GM23338 (cell line): ENCODE measurements at regions not wholly inside any gene's neighbourhood (a gene's known extent, or its start where the extent isn't known, plus 50 kb on each side); places are given as distances from the start of the nearest gene placed in this dataset.

Experiments
- ATAC-seq: fragments of 200-7000 bp; cut with Tn5 transposase; 3 replicates; pipeline ENCODE4 v1.9.1; 2020
- DNase-seq: peaks from one replicate; pipeline ENCODE4 v3.0.0-alpha.2; 2015; ENCODE audit warnings: low spot score
- H2AFZ ChIP-seq: fragments of 200-600 bp; sonication (generic); 2 replicates; pipeline ENCODE4 v1.8.0; 2016; ENCODE audit warnings: antibody characterized with exemption, mild to moderate bottlenecking, moderate library complexity
- H3F3A ChIP-seq: fragments of 200-600 bp; sonication (generic); replicated peaks from 2 replicates; pipeline ENCODE4 v1.8.0; 2017; ENCODE audit warnings: antibody characterized with exemption, mixed run types, low read depth
- H3K27ac ChIP-seq: fragments of 200-600 bp; sonication (generic); 2 replicates; pipeline ENCODE4 v1.6.1; 2016; ENCODE audit warnings: low read depth
- H3K27me3 ChIP-seq: fragments of 200-600 bp; sonication (generic); 2 replicates; pipeline ENCODE4 v1.8.0; 2016; ENCODE audit warnings: mild to moderate bottlenecking, mixed run types, moderate library complexity; ENCODE audit not compliant: insufficient read depth
- H3K36me3 ChIP-seq: fragments of 200-600 bp; sonication (generic); 2 replicates; pipeline ENCODE4 v1.8.0; 2016; ENCODE audit warnings: mild to moderate bottlenecking; ENCODE audit not compliant: insufficient read depth
- H3K4me1 ChIP-seq: fragments of 200-600 bp; sonication (generic); 2 replicates; pipeline ENCODE4 v1.8.0; 2016; ENCODE audit warnings: mild to moderate bottlenecking, moderate library complexity; ENCODE audit not compliant: insufficient read depth
- H3K4me2 ChIP-seq: fragments of 200-600 bp; sonication (generic); 2 replicates; pipeline ENCODE4 v1.7.1; 2017; ENCODE audit warnings: mixed run types
- H3K4me3 ChIP-seq: fragments of 200-600 bp; sonication (generic); 2 replicates; pipeline ENCODE4 v1.6.1; 2016; ENCODE audit warnings: mixed run types
- H3K79me2 ChIP-seq: fragments of 200-600 bp; sonication (generic); replicated peaks from 2 replicates; pipeline ENCODE4 v1.8.0; 2017; ENCODE audit warnings: mild to moderate bottlenecking; ENCODE audit not compliant: insufficient read depth
- H3K9me2 ChIP-seq: fragments of 200-600 bp; sonication (generic); 2 replicates; pipeline ENCODE4 v1.8.0; 2017; ENCODE audit not compliant: insufficient read depth
- H4K20me1 ChIP-seq: fragments of 200-600 bp; sonication (generic); replicated peaks from 2 replicates; pipeline ENCODE4 v1.8.0; 2017; ENCODE audit warnings: mild to moderate bottlenecking; ENCODE audit not compliant: insufficient read depth
- H3K27ac Mint-ChIP-seq: 2 replicates; pipeline ENCODE4 v1.8.0; 2020; ENCODE audit warnings: inconsistent platforms, mild to moderate bottlenecking, moderate library complexity, mixed read lengths
- H3K27me3 Mint-ChIP-seq: 3 replicates; pipeline ENCODE4 v1.8.0; 2022; ENCODE audit warnings: low read depth, mild to moderate bottlenecking, moderate library complexity, mixed read lengths, inconsistent platforms; ENCODE audit not compliant: insufficient read depth, poor library complexity
- H3K36me3 Mint-ChIP-seq: 3 replicates; pipeline ENCODE4 v1.8.0; 2021; ENCODE audit warnings: low read depth, mild to moderate bottlenecking, inconsistent platforms, moderate library complexity, mixed read lengths
- H3K4me1 Mint-ChIP-seq: 3 replicates; pipeline ENCODE4 v1.8.0; 2020; ENCODE audit warnings: mild to moderate bottlenecking, inconsistent platforms, mixed read lengths
- H3K4me3 Mint-ChIP-seq: 3 replicates; pipeline ENCODE4 v1.8.0; 2021; ENCODE audit warnings: moderate library complexity, mild to moderate bottlenecking, inconsistent platforms, mixed read lengths
- H3K9me3 Mint-ChIP-seq: 3 replicates; pipeline ENCODE4 v1.8.0; 2020; ENCODE audit warnings: moderate library complexity, mild to moderate bottlenecking, inconsistent platforms, mixed read lengths
- CTCF ChIP-seq, 2 experiments: fragments of 200-600 bp in 1 of 2; sonication (generic) in 1 of 2; conservative IDR thresholded peaks; 2 replicates each; pipeline versions ENCODE4 v1.5.1 to v1.6.1; 2016 to 2017; ENCODE audit warnings: antibody characterized with exemption in 2 of 2, low read depth in 2 of 2, mild to moderate bottlenecking in 2 of 2, moderate library complexity in 1 of 2
- EZH2 ChIP-seq: fragments of 200-600 bp; sonication (generic); IDR thresholded peaks from one replicate; pipeline ENCODE4 v1.8.0; 2017; ENCODE audit warnings: antibody characterized with exemption, mild to moderate bottlenecking, low read depth; ENCODE audit not compliant: unreplicated experiment
- POLR2AphosphoS5 ChIP-seq: IDR thresholded peaks from 2 replicates; pipeline ENCODE4 v1.6.1; 2016; ENCODE audit warnings: antibody characterized with exemption, low read depth
- ZNF331 ChIP-seq: fragments of 250-450 bp; sonication (Bioruptor Pico); IDR thresholded peaks from 2 replicates; pipeline ENCODE4 v1.5.0; 2020; ENCODE audit warnings: low read depth, mild to moderate bottlenecking, moderate library complexity

GRCh38 chr17:68190495-68190894 is 57.3 kb upstream of the AMZ2 start (continued):
- no peak for TF ChIP-seq CTCF (conservative IDR thresholded peaks at IDR 0.05; ENCODE audit: low read depth in 2 of 2)

GRCh38 chr17:68195667-68196393 is 52.0 kb upstream of the AMZ2 start:
- Histone ChIP-seq H4K20me1 (peaks cover 7% of the 10 kb centered on the region), H3K27me3 (peaks cover 90% of the 10 kb centered on the region), H3K36me3 (no peaks in the 10 kb centered on the region), H3K4me3 (peak overlapping the region; percentile 72), H3K4me1 (peaks cover 11% of the 10 kb centered on the region), H3F3A (0 out of 2 replicates have a peak, but pooled peaks cover 7% of the 10 kb centered on the region), H2AFZ (peak overlapping the region; percentile 56; the same call in 1 of the 2 replicates), H3K4me2 (peak overlapping the region; percentile 87), H3K79me2 (no peaks in the 10 kb centered on the region), H3K9me2 (no peaks in the 10 kb centered on the region), H3K27ac (no peak overlapping the region)
- H3K36me3 Mint-ChIP-seq: no peaks in the 10 kb centered on the region; the same call in 2 of the 3 replicates
- ATAC-seq (peak; percentile 22), DNase-seq (peak; percentile 78)
- peak overlapping the region; percentile 70 for H3K4me3 Mint-ChIP-seq
- H3K4me1 Mint-ChIP-seq: peaks cover 24% of the 10 kb centered on the region
- no peak overlapping the region for H3K27ac Mint-ChIP-seq
- peaks cover 69% of the 10 kb centered on the region for H3K27me3 Mint-ChIP-seq
- peaks cover 4% of the 10 kb centered on the region; the same call in 2 of the 3 replicates for H3K9me3 Mint-ChIP-seq
- TF ChIP-seq POLR2AphosphoS5 (no peak), EZH2 (peak; percentile 84)

GRCh38 chr17:68196394-68197090 is 51.3 kb upstream of the AMZ2 start:
- TF ChIP-seq ZNF331: no peak
- TF ChIP-seq EZH2: peak; percentile 91
- peak overlapping the region; percentile 87 for H3K4me2 ChIP-seq
- peak; percentile 4 for ATAC-seq
- H4K20me1 ChIP-seq: peaks cover 7% of the 10 kb centered on the region
- DNase-seq: no peak
- peaks cover 17% of the 10 kb centered on the region for H3K4me1 ChIP-seq
- H3K27me3 Mint-ChIP-seq: peaks cover 76% of the 10 kb centered on the region
- H3K4me3 Mint-ChIP-seq: peak overlapping the region; percentile 70
- H2AFZ ChIP-seq: peak overlapping the region; percentile 76
- H3K36me3 ChIP-seq: no peaks in the 10 kb centered on the region
- 0 out of 2 replicates have a peak, but pooled peaks cover 9% of the 10 kb centered on the region for H3F3A ChIP-seq
- peak overlapping the region; percentile 72 for H3K4me3 ChIP-seq
- H3K27ac Mint-ChIP-seq: no peak overlapping the region
- no peaks in the 10 kb centered on the region for H3K9me2 ChIP-seq
- H3K27ac ChIP-seq: no peak overlapping the region
- no peaks in the 10 kb centered on the region; the same call in 2 of the 3 replicates for H3K36me3 Mint-ChIP-seq
- H3K9me3 Mint-ChIP-seq: peaks cover 4% of the 10 kb centered on the region; the same call in 2 of the 3 replicates
- no peaks in the 10 kb centered on the region for H3K79me2 ChIP-seq
- peaks cover 26% of the 10 kb centered on the region for H3K4me1 Mint-ChIP-seq
- peaks cover 97% of the 10 kb centered on the region for H3K27me3 ChIP-seq
